AG08396 (cell line): ENCODE measurements at regions not wholly inside any gene's neighbourhood (a gene's known extent, or its start where the extent isn't known, plus 50 kb on each side); places are given as distances from the start of the nearest gene placed in this dataset.

ENCODE experiments used
- DNase-seq: peaks from one replicate; pipeline ENCODE4 v3.0.0; 2012; ENCODE audit warnings: low spot score, mixed read lengths

DNA sequence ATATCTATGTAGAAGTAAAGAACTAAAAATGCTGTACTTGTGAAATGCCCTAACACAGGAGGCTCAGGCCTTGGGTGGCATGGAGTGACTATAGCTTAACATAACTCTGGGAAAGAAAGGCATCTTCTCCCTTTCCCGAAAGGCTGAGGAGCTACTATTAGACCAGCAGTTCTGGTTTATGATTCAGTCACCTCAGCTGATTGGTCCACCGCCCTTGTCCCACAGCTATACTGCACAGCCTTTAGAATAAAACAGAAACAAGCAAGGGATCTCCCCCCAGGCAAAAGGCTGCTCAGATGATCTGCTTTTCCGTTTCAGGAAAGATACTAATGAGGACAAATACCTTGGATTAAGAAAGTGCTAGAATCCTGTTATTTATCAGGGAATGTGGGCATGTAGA is 171.3 kb downstream of the SNCA start:
- DNase-seq: no peak

GRCh38 chr4:89664521-89664920 is 172.4 kb downstream of the SNCA start:
- no peak for DNase-seq

DNA sequence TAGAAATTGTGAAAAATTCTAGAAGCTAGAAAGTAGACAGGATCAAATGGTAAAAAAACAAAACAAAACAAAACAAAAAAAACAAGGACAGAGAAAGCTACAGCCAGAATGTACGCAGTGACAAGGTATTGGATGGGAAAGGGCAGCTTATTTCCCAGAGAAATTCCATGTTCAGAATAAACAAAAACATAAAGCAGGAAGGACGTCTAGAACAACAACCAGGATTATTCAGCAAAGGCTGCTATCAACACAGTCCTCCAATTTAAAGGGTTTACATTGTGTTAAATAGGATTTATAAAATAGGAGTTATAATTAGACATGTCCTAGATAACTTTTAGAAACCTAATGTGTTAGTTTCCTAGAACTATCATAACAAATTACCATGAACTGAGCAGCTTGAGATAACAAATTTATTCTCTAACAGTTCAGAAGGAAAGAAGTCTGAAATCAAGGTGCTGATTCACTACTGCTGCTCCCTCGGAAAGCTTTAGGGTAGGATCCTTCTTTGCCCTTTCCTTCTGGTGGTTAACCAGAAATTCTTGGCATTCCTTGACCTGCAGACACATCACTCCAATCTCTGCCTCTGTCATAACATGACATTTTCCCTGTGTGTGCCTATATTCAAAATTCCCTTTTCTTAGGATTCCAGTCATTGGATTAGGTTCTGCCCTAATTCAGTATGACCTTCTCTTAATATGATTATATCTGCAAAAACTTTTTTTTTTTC is 175.6 kb downstream of the SNCA start:
- no peak for DNase-seq

- DNase-seq: no peak
Observed at GRCh38 chr4:89660444-89661172, 176.4 kb downstream of the SNCA start.

GRCh38 chr4:89658701-89659024 is 178.3 kb downstream of the SNCA start:
- no peak for DNase-seq

DNA sequence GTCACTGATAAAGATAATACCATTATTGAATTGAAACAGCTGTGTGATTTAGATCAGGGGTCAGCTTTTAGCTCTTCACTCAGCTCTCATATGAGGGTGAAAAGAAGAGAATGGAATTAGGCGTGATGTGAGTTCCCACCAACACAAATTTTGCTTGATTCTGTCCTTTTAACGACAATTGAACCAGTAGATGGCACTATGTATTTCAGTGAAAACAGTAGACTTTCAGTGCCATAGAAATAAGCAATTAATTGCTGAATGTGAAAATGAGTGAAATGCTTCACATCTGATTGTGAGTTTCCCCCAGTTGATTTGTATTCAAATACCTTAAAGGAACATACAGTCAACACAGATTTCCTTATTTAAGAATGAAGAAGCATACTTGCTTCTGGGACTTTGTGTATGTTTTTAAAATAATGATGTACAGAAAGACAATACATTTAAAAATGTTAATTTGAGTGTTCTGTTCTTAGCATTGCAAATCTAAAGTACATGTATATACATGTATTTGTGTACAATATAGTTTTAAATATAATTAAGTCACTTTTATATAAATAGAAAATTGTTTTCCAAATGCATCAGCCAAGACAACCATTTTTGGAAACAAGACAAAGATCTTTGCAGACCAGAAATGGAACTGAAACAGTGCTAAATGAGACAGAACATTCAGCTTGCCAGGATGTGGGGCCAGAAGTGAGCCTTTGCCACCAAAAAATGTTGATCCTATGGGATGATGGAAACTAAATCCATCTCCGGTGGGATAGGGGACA is 178.8 kb downstream of the SNCA start:
- no peak for DNase-seq

- DNase-seq: no peak
Observed at GRCh38 chr4:89653012-89653411, 183.9 kb downstream of the SNCA start.

- DNase-seq: no peak
Observed at GRCh38 chr4:89645482-89645881, 191.5 kb downstream of the SNCA start.

DNA sequence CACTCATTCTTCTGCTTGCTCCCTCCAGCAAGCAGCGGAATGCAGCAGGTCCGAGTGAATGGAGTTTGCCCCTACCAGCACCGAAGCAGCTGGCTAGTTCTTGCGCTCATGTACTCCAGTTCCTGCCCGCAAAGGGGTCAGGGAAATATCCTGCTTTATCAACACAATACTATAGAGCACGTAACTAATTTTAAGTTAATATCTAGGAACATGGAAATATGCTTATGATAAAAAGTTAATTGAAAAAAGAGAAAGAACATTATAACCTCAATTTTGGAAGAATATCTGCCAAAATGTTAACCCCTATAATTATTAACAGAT is 195.6 kb downstream of the SNCA start:
- no peak for DNase-seq

- peak; percentile 40 for DNase-seq
Observed at GRCh38 chr4:89640620-89641366, 196.2 kb downstream of the SNCA start.

DNA sequence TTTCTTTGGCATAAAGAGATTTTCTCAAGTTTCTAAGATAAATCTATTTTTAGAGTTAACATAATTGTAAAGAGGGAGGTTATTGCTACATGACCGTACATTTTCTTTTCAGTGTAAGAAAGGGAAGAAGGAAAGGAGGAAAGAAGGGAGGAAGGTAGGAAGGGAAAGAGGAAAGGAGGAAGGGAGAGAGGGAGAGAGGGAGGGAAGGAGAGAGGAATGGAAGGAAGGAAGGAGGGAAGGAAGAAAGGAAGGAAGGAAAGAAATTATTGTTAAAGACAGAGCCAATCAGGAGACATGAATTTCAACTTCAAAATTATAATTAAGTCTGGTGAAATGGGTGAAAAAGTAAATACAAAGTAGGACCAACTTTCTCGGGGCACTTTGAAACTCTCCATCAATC is 197.6 kb downstream of the SNCA start:
- DNase-seq: no peak

- DNase-seq: no peak
Observed at GRCh38 chr4:89625599-89626293, 211.2 kb downstream of the SNCA start.

GRCh38 chr4:89619206-89619962 is 217.6 kb downstream of the SNCA start:
- DNase-seq: no peak

- DNase-seq: no peak
Observed at GRCh38 chr4:89618151-89618550, 218.8 kb downstream of the SNCA start.

GRCh38 chr4:89617317-89617716 is 219.6 kb downstream of the SNCA start:
- DNase-seq: no peak

DNA sequence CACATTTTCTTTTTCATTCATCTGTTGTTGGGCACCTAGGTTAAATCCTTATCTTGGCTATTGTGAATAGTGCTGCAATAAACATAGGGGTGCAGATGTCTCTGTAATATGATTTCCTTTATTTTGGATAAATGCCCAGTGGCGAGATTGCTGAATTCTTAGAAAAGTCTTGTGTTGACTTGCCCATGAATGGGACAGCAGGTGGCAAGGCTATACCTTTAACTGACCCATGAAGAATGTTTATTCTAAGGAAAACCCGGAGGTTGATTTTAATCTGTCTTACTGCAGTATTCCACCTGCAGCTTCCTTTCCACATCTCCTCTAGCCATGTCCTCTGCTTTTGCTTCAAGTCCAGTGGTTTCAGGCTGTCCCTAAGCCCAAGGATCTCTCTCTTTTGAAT is 220.6 kb downstream of the SNCA start:
- DNase-seq: no peak

DNA sequence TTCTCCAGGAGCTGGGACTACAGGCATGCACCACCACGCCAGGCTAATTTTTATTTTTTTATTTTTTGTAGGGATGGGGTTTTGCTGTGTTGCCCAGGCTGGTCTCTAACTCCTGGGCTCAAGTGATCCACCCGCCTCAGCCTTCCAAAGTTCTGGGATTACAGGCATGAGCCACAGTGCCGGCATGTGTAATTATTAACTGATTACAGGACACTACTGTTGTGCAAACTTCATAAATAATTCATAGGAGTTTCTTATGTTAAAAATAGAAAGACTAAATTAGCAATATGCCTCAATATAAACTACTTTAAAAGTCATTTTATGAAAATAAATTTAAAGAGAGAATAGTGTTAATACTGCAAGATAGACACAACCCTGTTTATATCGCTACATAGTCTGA is 221.9 kb downstream of the SNCA start:
- no peak for DNase-seq

DNA sequence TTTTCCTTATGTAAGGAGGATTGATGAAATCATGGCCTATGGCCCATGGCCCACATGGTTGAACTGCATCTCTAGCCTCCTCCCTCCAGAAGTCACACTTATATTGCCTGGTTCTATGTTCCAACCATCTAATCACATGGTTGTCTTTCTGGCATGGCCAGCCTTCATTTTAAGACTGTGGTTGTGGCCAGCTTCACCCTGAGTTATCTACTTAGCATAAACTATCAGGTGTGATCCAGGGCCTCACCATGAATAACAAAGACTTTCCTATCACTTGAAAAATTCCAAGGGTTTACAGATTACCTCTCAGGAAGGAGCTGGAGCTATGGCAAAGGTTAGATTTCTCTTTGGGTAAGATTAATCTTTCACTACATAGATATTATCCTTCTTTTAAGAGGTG is 222.8 kb downstream of the SNCA start:
- no peak for DNase-seq

GRCh38 chr4:89610236-89610635 is 226.7 kb downstream of the SNCA start:
- DNase-seq: no peak

GRCh38 chr4:89609756-89610155 is 227.2 kb downstream of the SNCA start:
- DNase-seq: no peak

DNA sequence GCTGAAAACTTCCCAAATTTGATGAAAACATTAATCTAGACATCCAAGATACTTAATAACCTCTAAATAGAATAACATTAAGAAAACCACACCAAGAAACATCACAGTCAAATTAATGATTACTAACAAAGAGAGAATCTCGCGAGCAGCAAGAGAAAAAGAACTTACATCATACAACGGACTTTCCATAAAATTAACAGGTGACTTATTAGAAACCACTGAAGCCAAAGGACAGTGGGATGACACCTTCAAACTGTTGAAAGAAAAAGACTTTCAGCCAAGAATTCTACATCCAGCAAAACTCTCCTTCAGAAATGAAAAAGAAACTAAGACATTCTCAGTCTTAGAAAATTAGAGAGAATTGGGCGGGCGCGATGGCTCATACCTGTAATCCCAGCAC is 232.0 kb downstream of the SNCA start:
- DNase-seq: no peak
